ENCODE measurements at regions not wholly inside any gene's neighbourhood (a gene's known extent, or its start where the extent isn't known, plus 50 kb on each side); places are given as distances from the start of the nearest gene placed in this dataset.

- no peak overlapping the region for H3K9ac ChIP-seq
- H3K4me3 ChIP-seq (ENCODE audit: low read depth, low read length): no peak overlapping the region
- TF ChIP-seq CTCF (IDR thresholded peaks at IDR 0.05): no peak
- no peaks in the 10 kb centered on the region for H3K4me1 ChIP-seq
- H3K79me2 ChIP-seq: no peaks in the 10 kb centered on the region
- no peaks in the 10 kb centered on the region for H3K27me3 ChIP-seq (ENCODE audit: control insufficient read depth, insufficient read depth, low read length)
- no peaks in the 10 kb centered on the region for H3K9me3 ChIP-seq (ENCODE audit: control insufficient read depth, low read length)
- no peaks in the 10 kb centered on the region for H3K36me3 ChIP-seq (ENCODE audit: control insufficient read depth, insufficient read depth, low read length)
- H3K4me2 ChIP-seq (ENCODE audit: low read length): no peak overlapping the region
- H3K27ac ChIP-seq: no peak overlapping the region
- H2AFZ ChIP-seq: no peak overlapping the region
Measured at GRCh38 chr18:68024716-68025115, 508.2 kb upstream of the DSEL start.

- Histone ChIP-seq H3K36me3 (ENCODE audit: control insufficient read depth, insufficient read depth, low read length) (no peaks in the 10 kb centered on the region), H3K4me3 (ENCODE audit: low read depth, low read length) (no peak overlapping the region), H3K9me3 (ENCODE audit: control insufficient read depth, low read length) (no peaks in the 10 kb centered on the region), H3K9ac (no peak overlapping the region), H3K4me2 (ENCODE audit: low read length) (no peak overlapping the region), H3K27me3 (ENCODE audit: control insufficient read depth, insufficient read depth, low read length) (no peaks in the 10 kb centered on the region), H3K27ac (no peak overlapping the region), H3K79me2 (no peaks in the 10 kb centered on the region), H3K4me1 (no peaks in the 10 kb centered on the region), H2AFZ (no peak overlapping the region)
- no peak for TF ChIP-seq CTCF (IDR thresholded peaks at IDR 0.05)
Measured at GRCh38 chr18:68017385-68017784, 500.9 kb upstream of the DSEL start.

GRCh38 chr18:67997496-67997895 lies 481.0 kb upstream of the DSEL start:
- Histone ChIP-seq H2AFZ (no peak overlapping the region), H3K9me3 (ENCODE audit: control insufficient read depth, low read length) (no peaks in the 10 kb centered on the region), H3K9ac (no peak overlapping the region), H3K4me1 (no peaks in the 10 kb centered on the region), H3K79me2 (no peaks in the 10 kb centered on the region), H3K27ac (no peak overlapping the region), H3K27me3 (ENCODE audit: control insufficient read depth, insufficient read depth, low read length) (no peaks in the 10 kb centered on the region), H3K4me3 (ENCODE audit: low read depth, low read length) (no peak overlapping the region), H3K4me2 (ENCODE audit: low read length) (no peak overlapping the region), H3K36me3 (ENCODE audit: control insufficient read depth, insufficient read depth, low read length) (no peaks in the 10 kb centered on the region)
- TF ChIP-seq CTCF (IDR thresholded peaks at IDR 0.05): no peak

GRCh38 chr18:67995769-67996168 lies 479.2 kb upstream of the DSEL start:
- no peaks in the 10 kb centered on the region for H3K4me1 ChIP-seq
- H3K36me3 ChIP-seq (ENCODE audit: control insufficient read depth, insufficient read depth, low read length): no peaks in the 10 kb centered on the region
- no peak overlapping the region for H2AFZ ChIP-seq
- no peak for TF ChIP-seq CTCF (IDR thresholded peaks at IDR 0.05)
- no peak overlapping the region for H3K4me3 ChIP-seq (ENCODE audit: low read depth, low read length)
- H3K27me3 ChIP-seq (ENCODE audit: control insufficient read depth, insufficient read depth, low read length): no peaks in the 10 kb centered on the region
- no peak overlapping the region for H3K27ac ChIP-seq
- no peaks in the 10 kb centered on the region for H3K79me2 ChIP-seq
- H3K9ac ChIP-seq: no peak overlapping the region
- no peak overlapping the region for H3K4me2 ChIP-seq (ENCODE audit: low read length)
- no peaks in the 10 kb centered on the region for H3K9me3 ChIP-seq (ENCODE audit: control insufficient read depth, low read length)

GRCh38 chr18:67980241-67980640 lies 463.7 kb upstream of the DSEL start:
- no peak for TF ChIP-seq CTCF (IDR thresholded peaks at IDR 0.05)
- no peaks in the 10 kb centered on the region for H3K36me3 ChIP-seq (ENCODE audit: control insufficient read depth, insufficient read depth, low read length)
- H3K4me2 ChIP-seq (ENCODE audit: low read length): no peak overlapping the region
- no peak overlapping the region for H3K4me3 ChIP-seq (ENCODE audit: low read depth, low read length)
- H3K9ac ChIP-seq: no peak overlapping the region
- H3K27me3 ChIP-seq (ENCODE audit: control insufficient read depth, insufficient read depth, low read length): no peaks in the 10 kb centered on the region
- H3K27ac ChIP-seq: no peak overlapping the region
- no peak overlapping the region for H2AFZ ChIP-seq
- H3K79me2 ChIP-seq: no peaks in the 10 kb centered on the region
- H3K9me3 ChIP-seq (ENCODE audit: control insufficient read depth, low read length): no peaks in the 10 kb centered on the region
- no peaks in the 10 kb centered on the region for H3K4me1 ChIP-seq

All from parathyroid adenoma (tissue), 2 donors.